ENCODE measurements at regions not wholly inside any gene's neighbourhood (a gene's known extent, or its start where the extent isn't known, plus 50 kb on each side); places are given as distances from the start of the nearest gene placed in this dataset.
A peak's percentile ranks its signal among the peaks of the same experiment; 100 is the strongest.

- no peak for ATAC-seq
- Mint-ChIP-seq H3K4me1 (peaks cover 0 to 2% (median 0%) of the 10 kb centered on the region in 4 donors), H3K27ac (no peak overlapping the region), H3K9me3 (peaks cover 0 to 1% (median 0%) of the 10 kb centered on the region in 9 donors), H3K4me3 (no peak overlapping the region), H3K27me3 (peaks cover 5 to 51% (median 15%) of the 10 kb centered on the region in 5 donors), H3K36me3 (no peaks in the 10 kb centered on the region)
- POLR2A ChIA-PET = no interaction called here
- DNase-seq = no peak
These were observed 74.7 kb upstream of the B3GAT1 start for GRCh38 chr11:134486704-134487103.

- POLR2A ChIA-PET = no interaction called here
- H3K9me3 Mint-ChIP-seq = peaks cover 0 to 1% (median 0%) of the 10 kb centered on the region in 9 donors
- H3K4me1 Mint-ChIP-seq = peaks cover 0 to 2% (median 0%) of the 10 kb centered on the region in 4 donors
- no peaks in the 10 kb centered on the region for H3K36me3 Mint-ChIP-seq
- ATAC-seq (no peak), DNase-seq (no peak)
- H3K4me3 Mint-ChIP-seq = no peak overlapping the region
- H3K27ac Mint-ChIP-seq = no peak overlapping the region
- H3K27me3 Mint-ChIP-seq = peaks cover 5 to 51% (median 15%) of the 10 kb centered on the region in 5 donors
These were observed 74.1 kb upstream of the B3GAT1 start for GRCh38 chr11:134486106-134486505.

- Mint-ChIP-seq H3K4me1 (peaks cover 0 to 2% (median 0%) of the 10 kb centered on the region in 4 donors), H3K9me3 (peaks cover 0 to 1% (median 0%) of the 10 kb centered on the region in 9 donors), H3K36me3 (no peaks in the 10 kb centered on the region), H3K27me3 (peaks cover 5 to 50% (median 23%) of the 10 kb centered on the region in 5 donors), H3K4me3 (no peak overlapping the region), H3K27ac (peak overlapping the region in 1 of 10 donors; percentile 57)
- DNase-seq (no peak), ATAC-seq (no peak)
- POLR2A ChIA-PET = no interaction called here
These were observed 73.3 kb upstream of the B3GAT1 start for GRCh38 chr11:134485316-134485715.

DNA sequence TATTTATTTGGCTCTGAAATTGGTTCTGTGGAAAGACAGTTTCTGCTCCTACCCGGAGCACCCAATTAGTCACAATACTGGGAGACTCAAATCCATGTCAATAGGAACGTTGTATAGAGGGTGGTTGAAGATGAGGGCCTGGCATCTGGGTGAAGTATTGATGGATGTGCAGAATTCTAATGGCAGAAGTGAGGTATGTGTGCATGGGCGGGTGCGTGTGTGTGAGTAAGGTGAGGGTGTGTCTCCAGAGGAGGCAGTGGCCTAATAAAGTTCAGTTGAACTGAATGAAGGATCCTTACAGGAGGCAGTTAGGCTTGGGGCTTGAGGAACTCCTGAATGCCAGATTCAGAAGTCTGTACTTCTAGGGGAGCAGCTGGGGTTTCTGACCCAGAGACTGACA, 71.8 kb upstream of the B3GAT1 start:
- peaks cover 5 to 44% (median 24%) of the 10 kb centered on the region in 5 donors for H3K27me3 Mint-ChIP-seq
- peaks cover 0 to 2% (median 0%) of the 10 kb centered on the region in 4 donors for H3K4me1 Mint-ChIP-seq
- no peak overlapping the region for H3K27ac Mint-ChIP-seq
- no peaks in the 10 kb centered on the region for H3K36me3 Mint-ChIP-seq
- POLR2A ChIA-PET = no interaction called here
- DNase-seq = no peak
- no peak overlapping the region for H3K4me3 Mint-ChIP-seq
- no peak for ATAC-seq
- peaks cover 0 to 1% (median 0%) of the 10 kb centered on the region in 9 donors for H3K9me3 Mint-ChIP-seq

- ATAC-seq = no peak
- no peaks in the 10 kb centered on the region for H3K36me3 Mint-ChIP-seq
- DNase-seq = no peak
- H3K4me1 Mint-ChIP-seq = peaks cover 0 to under 1% (median 0%) of the 10 kb centered on the region in 4 donors
- H3K27ac Mint-ChIP-seq = no peak overlapping the region
- H3K27me3 Mint-ChIP-seq = peaks cover 5 to 44% (median 18%) of the 10 kb centered on the region in 5 donors
- POLR2A ChIA-PET = no interaction called here
- H3K9me3 Mint-ChIP-seq = peaks cover 0 to 1% (median 0%) of the 10 kb centered on the region in 9 donors
- no peak overlapping the region for H3K4me3 Mint-ChIP-seq
These were observed 71.2 kb upstream of the B3GAT1 start for GRCh38 chr11:134483291-134483690.

GRCh38 chr11:134482865-134483264, 70.8 kb upstream of the B3GAT1 start:
- H3K9me3 Mint-ChIP-seq = peaks cover 0 to 1% (median 0%) of the 10 kb centered on the region in 9 donors
- POLR2A ChIA-PET = no interaction called here

GRCh38 chr11:134481933-134482527, 70.0 kb upstream of the B3GAT1 start:
- Mint-ChIP-seq H3K4me3 (no peak overlapping the region), H3K36me3 (no peaks in the 10 kb centered on the region), H3K4me1 (no peaks in the 10 kb centered on the region), H3K27me3 (peaks cover 6 to 42% (median 18%) of the 10 kb centered on the region in 5 donors), H3K27ac (no peak overlapping the region), H3K9me3 (peaks cover 0 to 1% (median 0%) of the 10 kb centered on the region in 9 donors)
- DNase-seq (no peak), ATAC-seq (no peak)
- POLR2A ChIA-PET = no interaction called here

More at GRCh38 chr11:134482865-134483264, 70.8 kb upstream of the B3GAT1 start:
- Mint-ChIP-seq H3K36me3 (no peaks in the 10 kb centered on the region), H3K27me3 (peaks cover 5 to 40% (median 16%) of the 10 kb centered on the region in 5 donors), H3K27ac (no peak overlapping the region), H3K4me3 (no peak overlapping the region), H3K4me1 (no peaks in the 10 kb centered on the region)
- no peak for DNase-seq
- no peak for ATAC-seq

GRCh38 chr11:134481135-134481534, 69.1 kb upstream of the B3GAT1 start:
- Mint-ChIP-seq H3K27me3 (peaks cover 6 to 51% (median 27%) of the 10 kb centered on the region in 5 donors), H3K36me3 (no peaks in the 10 kb centered on the region), H3K4me1 (no peaks in the 10 kb centered on the region), H3K9me3 (peaks cover 0 to 1% (median 0%) of the 10 kb centered on the region in 9 donors), H3K4me3 (no peak overlapping the region), H3K27ac (no peak overlapping the region)
- DNase-seq (no peak), ATAC-seq (no peak)
- POLR2A ChIA-PET = no interaction called here

- H3K27me3 Mint-ChIP-seq = peaks cover 5 to 49% (median 34%) of the 10 kb centered on the region in 5 donors
- DNase-seq (no peak), ATAC-seq (no peak)
- POLR2A ChIA-PET = no interaction called here
- H3K27ac Mint-ChIP-seq = no peak overlapping the region
- no peaks in the 10 kb centered on the region for H3K36me3 Mint-ChIP-seq
- peaks cover 0 to under 1% (median 0%) of the 10 kb centered on the region in 9 donors for H3K9me3 Mint-ChIP-seq
- no peak overlapping the region for H3K4me3 Mint-ChIP-seq
- no peaks in the 10 kb centered on the region for H3K4me1 Mint-ChIP-seq
These were observed 68.2 kb upstream of the B3GAT1 start for GRCh38 chr11:134480136-134480712.

DNA sequence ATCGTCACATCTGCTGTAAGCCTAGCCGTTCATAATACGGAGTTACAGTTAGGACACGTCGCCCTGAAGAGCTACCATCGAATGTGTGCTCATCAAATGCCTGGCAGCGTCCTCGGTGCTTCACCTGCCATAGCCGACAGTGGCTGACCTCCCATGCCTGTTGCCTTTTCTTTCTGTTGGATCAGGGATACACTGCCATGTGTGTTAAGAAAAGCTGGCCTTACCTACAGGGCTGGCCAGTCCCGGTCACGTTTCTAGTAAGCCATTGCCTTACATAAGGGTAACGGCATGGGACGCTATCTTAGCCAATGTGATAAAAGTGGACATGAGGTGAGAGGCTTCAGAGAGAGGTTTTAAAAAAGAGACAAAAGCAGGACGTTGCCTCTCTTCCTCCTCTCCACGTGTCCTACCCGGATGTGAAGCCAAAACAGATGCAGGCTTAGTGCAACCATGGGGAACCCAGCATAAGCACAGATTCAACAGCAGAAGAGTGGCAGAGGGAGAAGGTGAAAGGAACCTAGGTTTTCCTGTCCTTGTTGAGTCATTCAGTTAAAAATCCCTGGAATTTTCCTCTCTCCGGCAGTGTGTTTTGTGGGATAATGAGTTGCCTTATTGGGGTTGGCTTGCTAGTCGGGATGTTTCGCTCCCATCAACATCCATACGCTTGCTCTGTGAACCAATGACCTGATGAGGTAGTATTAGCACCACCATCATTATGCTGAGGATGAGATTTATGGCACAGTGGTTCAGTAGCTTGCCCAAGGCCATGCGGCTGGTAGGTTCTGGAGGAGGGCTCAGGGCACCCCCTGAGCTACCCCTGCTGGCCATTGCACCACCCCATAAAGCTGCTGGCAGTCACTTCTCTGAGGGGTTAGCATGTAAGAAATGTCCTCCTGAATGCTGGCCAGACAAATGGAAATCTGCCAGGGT, 67.4 kb upstream of the B3GAT1 start:
- Mint-ChIP-seq H3K36me3 (no peaks in the 10 kb centered on the region), H3K4me3 (no peak overlapping the region), H3K9me3 (no peaks in the 10 kb centered on the region), H3K27ac (no peak overlapping the region), H3K27me3 (peaks cover 8 to 48% (median 37%) of the 10 kb centered on the region in 5 donors), H3K4me1 (no peaks in the 10 kb centered on the region)
- POLR2A ChIA-PET = no interaction called here
- DNase-seq (no peak), ATAC-seq (no peak)

GRCh38 chr11:134478611-134479010, 66.6 kb upstream of the B3GAT1 start:
- peaks cover 9 to 52% (median 46%) of the 10 kb centered on the region in 5 donors for H3K27me3 Mint-ChIP-seq
- POLR2A ChIA-PET = no interaction called here
- DNase-seq (no peak), ATAC-seq (no peak)
- no peaks in the 10 kb centered on the region for H3K9me3 Mint-ChIP-seq
- no peaks in the 10 kb centered on the region for H3K4me1 Mint-ChIP-seq
- no peak overlapping the region for H3K27ac Mint-ChIP-seq
- H3K4me3 Mint-ChIP-seq = no peak overlapping the region
- no peaks in the 10 kb centered on the region for H3K36me3 Mint-ChIP-seq

DNA sequence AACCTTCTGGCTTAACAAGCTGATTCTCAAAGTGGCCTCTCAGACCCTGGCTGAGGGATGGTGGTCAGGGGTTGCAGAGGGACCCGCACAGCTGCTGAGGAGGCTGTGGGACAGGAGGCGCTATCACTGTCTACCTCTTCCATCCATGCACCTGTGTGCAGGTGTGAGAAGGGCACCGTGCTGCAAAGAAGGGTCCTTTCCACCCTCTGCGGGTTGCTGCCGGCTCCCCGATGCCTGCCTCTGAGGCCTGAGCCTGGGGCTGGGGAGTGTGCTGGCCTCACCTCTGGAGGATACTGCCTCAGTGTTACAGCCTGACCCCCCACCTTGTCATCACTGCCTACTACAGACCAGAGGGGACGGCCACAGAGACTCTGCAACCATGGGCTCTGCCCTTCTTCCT, 66.1 kb upstream of the B3GAT1 start:
- POLR2A ChIA-PET = no interaction called here
- no peaks in the 10 kb centered on the region for H3K9me3 Mint-ChIP-seq
- no peaks in the 10 kb centered on the region for H3K4me1 Mint-ChIP-seq
- H3K27me3 Mint-ChIP-seq = peaks cover 13 to 57% (median 50%) of the 10 kb centered on the region in 5 donors
- ATAC-seq (no peak), DNase-seq (no peak)
- H3K4me3 Mint-ChIP-seq = no peak overlapping the region
- H3K27ac Mint-ChIP-seq = no peak overlapping the region
- no peaks in the 10 kb centered on the region for H3K36me3 Mint-ChIP-seq

- no peak overlapping the region for H3K27ac Mint-ChIP-seq
- H3K27me3 Mint-ChIP-seq = peaks cover 15 to 64% (median 53%) of the 10 kb centered on the region in 5 donors
- no peaks in the 10 kb centered on the region for H3K9me3 Mint-ChIP-seq
- POLR2A ChIA-PET = no interaction called here
- no peak overlapping the region for H3K4me3 Mint-ChIP-seq
- no peaks in the 10 kb centered on the region for H3K36me3 Mint-ChIP-seq
- no peak for DNase-seq
- H3K4me1 Mint-ChIP-seq = no peaks in the 10 kb centered on the region
- ATAC-seq = no peak
These were observed 65.4 kb upstream of the B3GAT1 start for GRCh38 chr11:134477486-134477885.
